ENCODE measurements at regions not wholly inside any gene's neighbourhood (a gene's known extent, or its start where the extent isn't known, plus 50 kb on each side); places are given as distances from the start of the nearest gene placed in this dataset.

DNA sequence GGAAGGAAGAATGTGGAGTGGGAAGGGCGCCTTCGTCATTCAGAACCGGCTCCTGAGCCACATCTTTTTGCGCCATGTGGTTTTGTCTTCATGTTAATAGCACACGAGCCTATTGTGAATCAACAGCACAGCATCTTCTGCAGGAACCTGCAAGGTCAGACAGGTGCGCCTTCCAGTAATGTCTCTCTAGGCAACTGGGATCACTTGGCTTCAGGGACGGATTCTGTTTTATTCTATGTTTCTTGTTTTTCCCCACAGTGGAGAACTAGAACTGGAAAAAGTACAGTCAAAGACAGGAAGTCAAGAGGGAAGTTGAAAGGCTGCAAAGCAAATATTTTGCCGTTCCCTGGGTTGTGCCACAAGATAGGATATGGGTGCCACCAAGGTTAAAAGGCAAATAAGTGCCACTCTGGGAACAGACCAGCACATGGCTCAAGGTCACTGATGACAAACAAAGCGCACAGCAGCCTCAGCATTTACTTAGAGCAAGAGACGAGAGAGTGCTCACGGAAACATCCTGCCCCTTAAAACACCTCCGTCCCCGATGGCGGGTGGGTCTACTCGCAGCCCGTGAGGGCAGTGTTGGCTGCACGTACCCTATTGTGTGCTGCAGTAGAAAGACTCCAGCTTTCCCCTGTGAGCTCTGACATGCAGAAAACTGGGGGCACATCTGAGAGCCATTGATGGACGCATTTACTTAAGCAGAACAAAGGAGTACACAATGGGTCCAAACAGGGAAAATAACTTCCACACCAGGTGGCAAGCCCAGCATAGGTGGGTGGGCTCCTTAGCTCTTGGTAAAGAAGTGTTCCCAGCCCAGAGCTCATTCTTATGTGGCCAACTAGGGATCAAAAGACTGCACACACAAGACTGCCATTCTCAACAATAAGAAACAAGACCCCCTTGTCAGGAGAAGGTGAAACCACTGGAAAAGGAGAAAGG lies 107.2 kb upstream of the PARD3B start (continued):
- TF ChIP-seq AKNA (CRISPR knock-in tag; IDR thresholded peaks at IDR 0.05; ENCODE audit: borderline replicate concordance), result no peak
- TF ChIP-seq TFDP1 (CRISPR knock-in tag; IDR thresholded peaks at IDR 0.05; ENCODE audit: borderline replicate concordance), result no peak
- no peak for TF ChIP-seq ZNF737 (CRISPR knock-in tag; IDR thresholded peaks at IDR 0.05; ENCODE audit: borderline replicate concordance)
- TF ChIP-seq MYNN (CRISPR knock-in tag; IDR thresholded peaks at IDR 0.05; ENCODE audit: low read depth), result no peak
- TF ChIP-seq ZNF124 (CRISPR knock-in tag; IDR thresholded peaks at IDR 0.05), result peak; percentile 56; the same call in 1 of the 2 replicates
- TF ChIP-seq, protein P1, sequence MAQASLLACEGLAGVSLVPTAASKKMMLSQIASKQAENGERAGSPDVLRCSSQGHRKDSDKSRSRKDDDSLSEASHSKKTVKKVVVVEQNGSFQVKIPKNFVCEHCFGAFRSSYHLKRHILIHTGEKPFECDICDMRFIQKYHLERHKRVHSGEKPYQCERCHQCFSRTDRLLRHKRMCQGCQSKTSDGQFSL (CRISPR knock-in tag; IDR thresholded peaks at IDR 0.05), result no peak
- TF ChIP-seq ZNF782 (CRISPR knock-in tag; IDR thresholded peaks at IDR 0.05; ENCODE audit: borderline replicate concordance), result peak; percentile 62; the same call in 1 of the 2 replicates
- no peak for TF ChIP-seq HMG20B (CRISPR knock-in tag; conservative IDR thresholded peaks at IDR 0.05)
- no peak for TF ChIP-seq PITX1 (CRISPR knock-in tag; IDR thresholded peaks at IDR 0.05)
- no peak for TF ChIP-seq CHD4 (IDR thresholded peaks at IDR 0.05; ENCODE audit: borderline replicate concordance, low read length)
- TF ChIP-seq ZBTB37 (CRISPR knock-in tag; IDR thresholded peaks at IDR 0.05), result peak; percentile 95
- TF ChIP-seq EP300 (IDR thresholded peaks at IDR 0.05; ENCODE audit: low read depth in 2 of 2, low read length in 2 of 2), result peak in 1 of 2 experiments; percentile 60; a peak in 1 of 4 replicates
- peak; percentile 80; the same call in 1 of the 2 replicates for TF ChIP-seq EP300 (CRISPR knock-in tag; IDR thresholded peaks at IDR 0.05; ENCODE audit: borderline replicate concordance)
- TF ChIP-seq MTF1 (CRISPR knock-in tag; IDR thresholded peaks at IDR 0.05), result no peak
- no peak for TF ChIP-seq TBL1XR1 (IDR thresholded peaks at IDR 0.05; ENCODE audit: borderline replicate concordance, low read length, partially characterized antibody)
- no peak for TF ChIP-seq HNRNPUL1 (IDR thresholded peaks at IDR 0.05; ENCODE audit: low read depth, low read length)
- TF ChIP-seq TFDP2 (CRISPR knock-in tag; IDR thresholded peaks at IDR 0.05), result peak; percentile 59
- TF ChIP-seq RARG (CRISPR knock-in tag; IDR thresholded peaks at IDR 0.05; ENCODE audit: low read depth), result no peak
- TF ChIP-seq ZNF558 (CRISPR knock-in tag; IDR thresholded peaks at IDR 0.05; ENCODE audit: borderline replicate concordance), result no peak
- no peak for TF ChIP-seq MTF2 (CRISPR knock-in tag; IDR thresholded peaks at IDR 0.05; ENCODE audit: borderline replicate concordance)
